ENCODE measurements at regions not wholly inside any gene's neighbourhood (a gene's known extent, or its start where the extent isn't known, plus 50 kb on each side); places are given as distances from the start of the nearest gene placed in this dataset.

DNA sequence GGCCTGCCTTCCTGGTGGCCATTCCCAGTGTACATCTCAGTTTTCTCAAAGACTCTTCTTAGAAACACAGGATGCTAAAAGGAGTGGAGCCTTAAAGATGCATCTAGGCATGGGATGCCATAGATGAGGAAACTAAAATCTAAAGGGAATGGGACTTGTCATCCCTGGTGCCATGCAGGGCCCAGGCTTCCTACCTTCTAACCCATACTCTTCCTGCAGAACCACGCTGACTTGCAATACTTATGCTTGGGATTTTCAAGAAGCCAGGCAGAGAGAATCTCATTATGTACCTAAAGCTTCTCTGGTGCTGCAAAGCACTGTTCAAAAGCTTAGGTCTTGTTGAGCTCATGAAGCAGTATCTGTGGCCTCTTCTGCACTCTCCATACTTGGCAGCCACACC is 329.1 kb downstream of the CYRIA start:
- no peak for TF ChIP-seq CTCF (IDR thresholded peaks at IDR 0.05)
- no peak for TF ChIP-seq POLR2A (IDR thresholded peaks at IDR 0.05)

Measured in thyroid gland (tissue), 4 donors.